HUES48 (cell line): ENCODE measurements at regions not wholly inside any gene's neighbourhood (a gene's known extent, or its start where the extent isn't known, plus 50 kb on each side); places are given as distances from the start of the nearest gene placed in this dataset.

ENCODE experiments used
- H3K27ac ChIP-seq: one replicate; pipeline ENCODE4 v1.7.0; 2013; ENCODE audit warnings: low read depth, low read length, inconsistent platforms
- H3K27me3 ChIP-seq: 2 replicates; pipeline ENCODE4 v1.6.1; 2013; ENCODE audit warnings: mild to moderate bottlenecking, low read length; ENCODE audit not compliant: control insufficient read depth, insufficient read depth
- H3K36me3 ChIP-seq: 2 replicates; pipeline ENCODE4 v1.6.1; 2013; ENCODE audit warnings: low read length; ENCODE audit not compliant: control insufficient read depth, insufficient read depth
- H3K4me1 ChIP-seq: 2 replicates; pipeline ENCODE4 v1.6.1; 2013; ENCODE audit warnings: mild to moderate bottlenecking, low read length; ENCODE audit not compliant: control insufficient read depth, insufficient read depth
- H3K4me3 ChIP-seq: 2 replicates; pipeline ENCODE4 v1.5.1; 2013; ENCODE audit warnings: mild to moderate bottlenecking, low read depth, low read length
- H3K9ac ChIP-seq: 2 replicates; pipeline ENCODE4 v1.6.1; 2013; ENCODE audit warnings: mild to moderate bottlenecking, low read depth, low read length, moderate library complexity
- H3K9me3 ChIP-seq: 2 replicates; pipeline ENCODE4 v1.6.1; 2013; ENCODE audit warnings: low read length; ENCODE audit not compliant: control insufficient read depth, insufficient read depth

- Histone ChIP-seq H3K27ac (no peak overlapping the region), H3K9ac (no peak overlapping the region)
Observed at GRCh38 chr1:94325377-94326302, 88.3 kb upstream of the ARHGAP29 start.

DNA sequence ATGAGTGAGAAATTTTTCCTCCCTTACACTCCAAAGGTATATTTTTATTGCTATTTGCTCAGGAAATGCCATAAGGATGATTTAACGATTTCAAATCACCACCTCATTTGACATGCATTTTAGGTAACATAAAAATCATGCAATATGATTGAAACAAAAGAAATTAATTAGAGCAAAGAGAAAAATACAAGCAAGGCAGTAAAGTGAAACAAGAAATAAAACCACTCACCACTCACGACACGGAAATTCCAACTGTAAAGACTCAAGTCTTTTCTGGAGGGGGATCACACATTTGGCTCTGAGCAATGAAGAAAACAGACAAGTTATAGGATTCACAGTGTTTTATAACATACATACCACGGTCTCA, 86.8 kb upstream of the ARHGAP29 start:
- Histone ChIP-seq H3K4me1 (peaks cover 46% of the 10 kb centered on the region), H3K4me3 (no peak overlapping the region), H3K9me3 (no peaks in the 10 kb centered on the region), H3K9ac (no peak overlapping the region), H3K27ac (no peak overlapping the region), H3K36me3 (no peaks in the 10 kb centered on the region), H3K27me3 (peaks cover 4% of the 10 kb centered on the region; the same call in 1 of the 2 replicates)

More at GRCh38 chr1:94325377-94326302, 88.3 kb upstream of the ARHGAP29 start:
- no peaks in the 10 kb centered on the region for H3K9me3 ChIP-seq
- H3K4me1 ChIP-seq = peaks cover 39% of the 10 kb centered on the region
- no peak overlapping the region for H3K4me3 ChIP-seq
- H3K36me3 ChIP-seq = no peaks in the 10 kb centered on the region
- peaks cover 4% of the 10 kb centered on the region; the same call in 1 of the 2 replicates for H3K27me3 ChIP-seq

- no peaks in the 10 kb centered on the region for H3K36me3 ChIP-seq
- no peak overlapping the region for H3K9ac ChIP-seq
- H3K27me3 ChIP-seq = peaks cover 4% of the 10 kb centered on the region; the same call in 1 of the 2 replicates
- H3K9me3 ChIP-seq = no peaks in the 10 kb centered on the region
- H3K4me3 ChIP-seq = no peak overlapping the region
- peaks cover 48% of the 10 kb centered on the region for H3K4me1 ChIP-seq
- no peak overlapping the region for H3K27ac ChIP-seq
Observed at GRCh38 chr1:94323311-94324177, 86.2 kb upstream of the ARHGAP29 start.

DNA sequence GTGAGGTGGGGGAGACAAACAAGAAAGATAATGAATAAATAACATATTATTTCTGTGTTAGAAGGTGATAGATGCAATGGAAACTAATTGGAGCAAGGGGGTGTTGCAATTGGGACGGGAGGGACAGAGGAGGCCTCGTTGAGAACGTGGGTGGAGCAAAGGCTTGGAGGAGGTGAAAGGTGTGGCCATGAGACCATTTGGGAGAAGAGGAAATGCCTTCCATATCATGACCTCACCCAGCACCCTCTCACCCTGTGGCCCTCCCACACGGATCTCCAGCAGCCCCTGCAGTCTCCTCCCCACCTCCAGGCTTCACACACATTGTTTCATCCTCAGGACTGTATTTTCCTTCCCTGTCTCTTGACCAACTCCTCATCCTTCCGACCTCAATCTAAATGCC, 85.3 kb upstream of the ARHGAP29 start:
- peaks cover 41% of the 10 kb centered on the region for H3K4me1 ChIP-seq
- H3K36me3 ChIP-seq = no peaks in the 10 kb centered on the region
- no peak overlapping the region; the same call in 1 of the 2 replicates for H3K4me3 ChIP-seq
- H3K9me3 ChIP-seq = no peaks in the 10 kb centered on the region
- no peaks in the 10 kb centered on the region for H3K27me3 ChIP-seq
- no peak overlapping the region for H3K9ac ChIP-seq
- no peak overlapping the region for H3K27ac ChIP-seq

GRCh38 chr1:94321662-94322061, 84.3 kb upstream of the ARHGAP29 start:
- H3K27ac ChIP-seq = no peak overlapping the region
- no peaks in the 10 kb centered on the region for H3K36me3 ChIP-seq
- no peaks in the 10 kb centered on the region for H3K9me3 ChIP-seq
- no peak overlapping the region for H3K9ac ChIP-seq
- H3K27me3 ChIP-seq = no peaks in the 10 kb centered on the region
- H3K4me1 ChIP-seq = peaks cover 30% of the 10 kb centered on the region
- no peak overlapping the region for H3K4me3 ChIP-seq

- Histone ChIP-seq H3K9me3 (no peaks in the 10 kb centered on the region), H3K36me3 (no peaks in the 10 kb centered on the region), H3K4me3 (no peak overlapping the region), H3K27ac (peak overlapping the region; percentile 17), H3K4me1 (peaks cover 32% of the 10 kb centered on the region), H3K9ac (no peak overlapping the region), H3K27me3 (no peaks in the 10 kb centered on the region)
Observed at GRCh38 chr1:94319319-94320102, 82.1 kb upstream of the ARHGAP29 start.

GRCh38 chr1:94318505-94319030, 81.2 kb upstream of the ARHGAP29 start:
- H3K27ac ChIP-seq = no peak overlapping the region
- no peaks in the 10 kb centered on the region for H3K27me3 ChIP-seq
- H3K9me3 ChIP-seq = no peaks in the 10 kb centered on the region

GRCh38 chr1:94317790-94318188, 80.4 kb upstream of the ARHGAP29 start:
- H3K36me3 ChIP-seq = no peaks in the 10 kb centered on the region
- no peak overlapping the region for H3K4me3 ChIP-seq
- peaks cover 31% of the 10 kb centered on the region for H3K4me1 ChIP-seq
- H3K9me3 ChIP-seq = no peaks in the 10 kb centered on the region
- H3K27ac ChIP-seq = no peak overlapping the region
- H3K27me3 ChIP-seq = no peaks in the 10 kb centered on the region
- H3K9ac ChIP-seq = no peak overlapping the region

More at GRCh38 chr1:94318505-94319030, 81.2 kb upstream of the ARHGAP29 start:
- H3K4me3 ChIP-seq = no peak overlapping the region
- H3K36me3 ChIP-seq = no peaks in the 10 kb centered on the region
- H3K4me1 ChIP-seq = peaks cover 32% of the 10 kb centered on the region
- no peak overlapping the region for H3K9ac ChIP-seq

GRCh38 chr1:94316836-94317789, 79.7 kb upstream of the ARHGAP29 start:
- H3K9ac ChIP-seq = no peak overlapping the region
- peaks cover 25% of the 10 kb centered on the region for H3K4me1 ChIP-seq
- no peaks in the 10 kb centered on the region for H3K27me3 ChIP-seq

More at GRCh38 chr1:94316836-94317789, 79.7 kb upstream of the ARHGAP29 start:
- Histone ChIP-seq H3K27ac (peak overlapping the region; percentile 53), H3K4me3 (no peak overlapping the region), H3K9me3 (no peaks in the 10 kb centered on the region), H3K36me3 (no peaks in the 10 kb centered on the region)
